HUES6 (cell line): ENCODE measurements at regions not wholly inside any gene's neighbourhood (a gene's known extent, or its start where the extent isn't known, plus 50 kb on each side); places are given as distances from the start of the nearest gene placed in this dataset.

Source experiments
- H3K27ac ChIP-seq: 2 replicates; pipeline ENCODE4 v1.7.0; 2013; ENCODE audit warnings: low read depth, mild to moderate bottlenecking, low read length, inconsistent platforms
- H3K27me3 ChIP-seq: 2 replicates; pipeline ENCODE4 v1.6.1; 2013; ENCODE audit warnings: low read length; ENCODE audit not compliant: control insufficient read depth, insufficient read depth
- H3K36me3 ChIP-seq: 2 replicates; pipeline ENCODE4 v1.6.1; 2013; ENCODE audit warnings: low read length; ENCODE audit not compliant: control insufficient read depth, insufficient read depth
- H3K4me1 ChIP-seq: 2 replicates; pipeline ENCODE4 v1.6.1; 2013; ENCODE audit warnings: low read length; ENCODE audit not compliant: control insufficient read depth, insufficient read depth
- H3K4me3 ChIP-seq: 2 replicates; pipeline ENCODE4 v1.5.1; 2013; ENCODE audit warnings: low read depth, low read length
- H3K9ac ChIP-seq: one replicate; pipeline ENCODE4 v1.6.1; 2013; ENCODE audit warnings: mild to moderate bottlenecking, low read length
- H3K9me3 ChIP-seq: 2 replicates; pipeline ENCODE4 v1.6.1; 2013; ENCODE audit warnings: low read depth, low read length; ENCODE audit not compliant: control insufficient read depth, insufficient read depth

DNA sequence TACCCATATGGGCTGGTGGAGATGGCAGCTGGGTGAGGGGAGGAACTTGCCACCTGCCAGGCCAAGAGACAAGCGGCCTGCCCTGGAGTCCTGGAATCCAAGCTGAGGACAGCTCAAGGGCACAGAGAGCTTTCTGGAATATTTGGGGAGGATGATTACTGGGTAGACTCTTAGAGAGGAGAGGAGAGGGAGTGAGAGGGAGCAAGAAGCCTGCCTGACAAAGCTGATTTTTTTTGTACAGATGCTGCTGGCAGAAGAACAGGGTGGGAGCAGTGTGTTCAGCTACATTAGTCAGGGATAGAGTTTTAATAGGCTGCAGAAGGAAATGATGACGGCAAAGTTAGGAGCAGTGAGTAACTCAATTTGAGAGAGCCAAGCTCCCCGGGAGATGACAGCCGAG lies 299.3 kb downstream of the NXPE2 start:
- H3K27ac ChIP-seq, result no peak overlapping the region
- H3K36me3 ChIP-seq, result no peaks in the 10 kb centered on the region
- no peaks in the 10 kb centered on the region for H3K27me3 ChIP-seq
- no peaks in the 10 kb centered on the region for H3K9me3 ChIP-seq
- H3K4me3 ChIP-seq, result no peak overlapping the region
- no peak overlapping the region for H3K9ac ChIP-seq
- peaks cover 1% of the 10 kb centered on the region; the same call in 1 of the 2 replicates for H3K4me1 ChIP-seq

DNA sequence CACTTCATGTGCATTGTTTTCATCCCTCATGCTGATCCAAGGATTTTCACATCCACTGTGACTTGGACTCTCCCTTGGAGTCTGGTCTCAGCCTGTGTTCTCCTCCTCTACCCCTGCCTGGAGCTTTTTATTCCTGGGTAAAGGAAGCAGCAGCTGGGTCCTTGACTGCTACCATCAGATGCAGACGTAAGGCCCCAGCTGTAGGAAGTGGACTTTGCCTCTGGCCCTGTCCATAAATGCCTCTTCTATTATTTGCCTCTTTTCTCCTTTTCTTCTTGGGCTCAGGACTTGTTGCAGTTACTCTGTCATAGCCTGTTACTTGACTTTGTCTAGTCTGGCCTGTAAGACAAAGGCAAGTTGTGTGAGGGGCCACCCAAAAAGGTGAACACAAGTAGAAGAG lies 303.8 kb downstream of the NXPE2 start:
- Histone ChIP-seq H3K4me1 (no peaks in the 10 kb centered on the region), H3K27me3 (no peaks in the 10 kb centered on the region), H3K9ac (no peak overlapping the region), H3K4me3 (no peak overlapping the region), H3K27ac (no peak overlapping the region), H3K9me3 (no peaks in the 10 kb centered on the region), H3K36me3 (no peaks in the 10 kb centered on the region)

DNA sequence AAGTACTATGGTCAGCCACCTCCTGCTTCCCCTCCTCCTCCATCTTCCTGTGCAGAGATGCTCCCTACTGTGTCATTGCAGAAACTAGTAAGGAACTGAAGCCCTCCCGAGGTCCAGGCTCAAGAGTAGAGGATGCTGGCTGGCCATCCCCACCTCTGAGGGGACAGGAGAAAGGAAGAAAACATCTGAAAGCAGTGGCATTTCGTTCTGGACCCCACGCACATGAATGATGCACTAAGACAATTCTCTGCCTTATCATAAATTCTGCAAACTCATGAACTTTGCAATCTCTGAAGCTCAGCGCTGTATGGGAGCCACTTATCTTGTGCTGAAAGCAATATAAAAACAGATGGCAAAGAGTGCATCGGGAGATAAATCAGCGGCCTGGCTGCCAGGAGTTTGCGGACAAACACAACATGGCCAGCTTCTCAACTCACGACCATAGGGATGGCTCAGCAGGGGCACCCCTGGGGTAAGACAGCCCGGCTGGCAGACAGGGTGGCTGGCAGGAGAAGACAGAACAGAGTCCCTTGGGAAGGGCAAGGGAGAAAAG lies 306.4 kb downstream of the NXPE2 start:
- no peaks in the 10 kb centered on the region for H3K4me1 ChIP-seq
- no peak overlapping the region for H3K9ac ChIP-seq
- no peak overlapping the region for H3K27ac ChIP-seq
- no peaks in the 10 kb centered on the region for H3K36me3 ChIP-seq
- H3K27me3 ChIP-seq, result no peaks in the 10 kb centered on the region
- no peaks in the 10 kb centered on the region for H3K9me3 ChIP-seq
- no peak overlapping the region for H3K4me3 ChIP-seq

DNA sequence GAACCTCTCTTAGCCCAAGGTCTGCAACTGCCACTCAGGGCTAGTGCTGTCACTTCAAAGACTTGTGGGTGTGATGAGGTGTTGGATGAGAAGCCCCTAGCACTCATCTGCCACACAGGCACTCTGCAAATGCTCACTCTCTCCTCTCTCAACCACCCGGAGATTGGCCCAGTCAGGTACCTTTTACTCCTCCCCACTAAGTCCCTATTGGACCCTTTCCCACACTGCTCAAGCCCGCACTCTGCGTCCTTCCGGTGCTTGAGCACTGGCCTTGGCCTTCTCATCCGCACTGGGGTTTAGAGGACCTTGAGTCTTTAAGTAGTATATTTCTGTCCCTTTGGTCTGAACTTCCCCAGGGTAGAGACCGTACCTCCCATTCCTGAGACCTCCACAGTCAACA lies 308.0 kb downstream of the NXPE2 start:
- Histone ChIP-seq H3K9me3 (no peaks in the 10 kb centered on the region), H3K36me3 (no peaks in the 10 kb centered on the region), H3K4me3 (no peak overlapping the region), H3K4me1 (peaks cover 7% of the 10 kb centered on the region; the same call in 1 of the 2 replicates), H3K9ac (no peak overlapping the region), H3K27ac (no peak overlapping the region), H3K27me3 (no peaks in the 10 kb centered on the region)

DNA sequence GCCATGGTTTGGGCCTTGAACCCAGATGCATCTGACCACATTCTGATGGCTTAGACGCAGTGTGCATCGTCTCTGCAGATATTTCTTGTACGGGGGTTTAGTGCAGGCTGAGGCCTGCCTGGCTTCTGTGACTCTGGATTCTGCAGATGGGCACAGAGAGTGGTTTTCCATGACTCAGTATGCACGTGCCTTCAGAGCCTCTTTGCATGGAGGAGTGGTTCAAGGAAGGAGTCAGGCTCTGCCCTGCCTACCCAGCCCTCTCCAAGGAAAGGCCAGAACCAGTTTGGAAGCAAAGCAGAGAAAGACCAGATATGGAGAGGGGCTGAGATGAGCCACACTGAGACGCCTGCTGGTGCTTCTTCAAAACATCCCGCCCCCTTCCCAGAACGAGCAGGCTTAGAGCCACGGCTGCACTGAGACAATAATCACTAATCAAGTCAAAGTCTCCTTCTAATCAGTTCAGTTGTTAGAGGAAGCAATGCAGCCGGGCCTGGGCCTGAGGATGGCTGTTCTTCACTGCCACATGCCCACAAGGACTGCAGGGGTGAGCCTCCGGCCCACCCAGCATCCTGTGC lies 308.9 kb downstream of the NXPE2 start:
- Histone ChIP-seq H3K9me3 (no peaks in the 10 kb centered on the region), H3K4me3 (no peak overlapping the region), H3K36me3 (no peaks in the 10 kb centered on the region), H3K9ac (no peak overlapping the region), H3K4me1 (peaks cover 7% of the 10 kb centered on the region; the same call in 1 of the 2 replicates), H3K27ac (no peak overlapping the region), H3K27me3 (no peaks in the 10 kb centered on the region)

DNA sequence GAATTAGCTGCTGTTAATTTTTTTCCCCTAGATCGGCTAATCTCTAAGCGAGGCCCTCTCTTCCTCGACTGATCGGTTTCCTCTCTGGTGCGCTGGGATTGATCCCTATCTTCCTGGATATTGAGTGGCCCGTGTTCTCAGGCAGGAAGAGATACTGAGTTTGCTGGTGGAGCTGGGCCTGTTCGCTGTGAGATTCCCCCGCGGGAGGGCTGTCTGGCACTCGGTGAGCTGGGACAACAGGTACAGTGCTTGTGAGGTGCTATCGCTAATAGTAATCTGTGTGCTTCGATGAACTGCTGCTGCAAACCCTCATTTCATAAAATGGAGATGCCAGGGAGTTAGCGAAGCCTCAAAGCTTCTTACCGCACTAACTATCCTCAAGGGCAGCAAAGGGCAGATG lies 310.3 kb downstream of the NXPE2 start:
- Histone ChIP-seq H3K27ac (no peak overlapping the region), H3K36me3 (no peaks in the 10 kb centered on the region), H3K9me3 (no peaks in the 10 kb centered on the region), H3K4me3 (no peak overlapping the region), H3K27me3 (0 out of 2 replicates have a peak, but pooled peaks cover 4% of the 10 kb centered on the region), H3K4me1 (peaks cover 7% of the 10 kb centered on the region; the same call in 1 of the 2 replicates), H3K9ac (no peak overlapping the region)

DNA sequence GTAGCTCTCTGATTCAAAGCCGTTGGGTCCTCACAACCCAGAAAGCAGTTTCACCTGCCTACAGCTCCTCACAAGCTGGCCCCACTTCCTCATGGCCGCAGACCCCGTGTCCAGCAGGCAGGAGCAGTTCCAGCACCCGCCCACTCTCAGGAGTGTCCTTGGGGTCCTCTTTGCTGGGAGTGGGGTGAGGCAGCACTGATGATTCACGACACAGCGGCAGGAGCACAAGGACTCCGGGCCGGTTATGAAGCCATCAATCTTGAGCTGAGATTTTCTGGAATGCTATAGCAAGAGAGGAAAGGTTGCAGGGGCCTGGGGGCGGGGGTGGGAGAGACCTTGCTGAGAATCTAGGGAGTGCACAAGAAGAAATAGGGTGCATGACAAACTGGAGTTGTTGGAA lies 311.2 kb downstream of the NXPE2 start:
- Histone ChIP-seq H3K36me3 (no peaks in the 10 kb centered on the region), H3K9me3 (no peaks in the 10 kb centered on the region), H3K9ac (no peak overlapping the region), H3K4me3 (no peak overlapping the region), H3K4me1 (peaks cover 7% of the 10 kb centered on the region; the same call in 1 of the 2 replicates), H3K27ac (no peak overlapping the region), H3K27me3 (0 out of 2 replicates have a peak, but pooled peaks cover 7% of the 10 kb centered on the region)

DNA sequence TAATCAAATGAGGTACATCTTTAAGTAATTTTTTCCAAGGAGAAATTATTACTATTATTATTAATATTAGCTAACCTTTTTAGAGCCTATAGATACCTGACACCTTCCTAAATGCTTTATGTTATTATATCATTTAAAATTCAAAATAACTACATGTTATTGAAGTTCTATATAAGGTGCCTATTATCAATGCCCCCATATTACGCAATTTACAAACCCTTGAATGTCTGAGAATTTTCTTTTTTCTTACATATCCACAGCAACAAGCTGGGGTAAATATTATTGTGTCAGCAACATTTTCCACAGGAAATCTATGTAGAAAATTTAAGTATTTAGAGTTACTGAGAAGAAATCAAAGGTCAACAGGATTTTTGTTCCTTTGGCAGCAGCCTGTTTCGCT lies 327.3 kb downstream of the NXPE2 start:
- H3K4me1 ChIP-seq, result no peaks in the 10 kb centered on the region
- H3K9ac ChIP-seq, result no peak overlapping the region
- H3K27me3 ChIP-seq, result no peaks in the 10 kb centered on the region
- H3K27ac ChIP-seq, result no peak overlapping the region
- no peak overlapping the region for H3K4me3 ChIP-seq
- no peaks in the 10 kb centered on the region for H3K9me3 ChIP-seq
- no peaks in the 10 kb centered on the region for H3K36me3 ChIP-seq

DNA sequence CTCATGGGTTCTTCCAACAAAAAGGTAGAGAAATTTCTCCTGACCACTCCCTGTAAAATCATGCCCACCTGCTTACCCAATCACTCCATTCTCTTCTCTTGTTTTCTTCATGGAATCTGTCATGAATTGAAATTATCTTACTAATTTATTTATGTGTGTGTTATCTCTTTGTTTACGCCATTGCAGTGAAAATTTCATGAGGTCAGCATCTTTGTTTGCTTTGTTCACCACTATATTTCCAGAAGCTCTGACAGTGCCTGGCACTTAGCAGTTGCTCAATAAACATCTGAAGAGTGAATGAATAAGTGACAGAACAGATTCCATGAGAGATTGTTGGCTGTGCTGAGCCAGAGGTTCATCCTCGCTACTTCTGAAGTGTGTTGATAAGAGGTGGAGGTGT lies 329.5 kb downstream of the NXPE2 start:
- Histone ChIP-seq H3K9ac (no peak overlapping the region), H3K36me3 (no peaks in the 10 kb centered on the region), H3K9me3 (no peaks in the 10 kb centered on the region), H3K4me1 (no peaks in the 10 kb centered on the region), H3K27me3 (no peaks in the 10 kb centered on the region), H3K27ac (no peak overlapping the region), H3K4me3 (no peak overlapping the region)

DNA sequence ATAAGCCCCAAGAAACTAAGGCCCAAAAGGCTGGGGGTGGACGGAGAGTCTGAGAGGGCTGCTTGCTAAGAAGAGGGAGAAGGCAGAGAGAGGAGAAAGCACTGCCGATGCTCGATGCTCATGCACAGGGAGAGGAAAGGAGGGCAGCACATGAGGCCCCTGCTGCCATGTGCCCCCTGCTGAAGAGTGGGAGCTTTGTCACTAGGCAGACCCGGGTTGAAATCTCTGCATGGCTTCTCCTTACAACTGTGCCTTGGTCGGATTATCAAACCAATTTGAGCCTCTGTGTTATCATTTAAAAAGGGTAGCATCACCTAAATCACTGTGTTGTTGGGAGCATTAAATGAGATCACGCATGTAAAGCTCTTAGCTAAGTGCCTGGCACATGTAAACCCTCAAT lies 330.5 kb downstream of the NXPE2 start:
- no peak overlapping the region for H3K4me3 ChIP-seq
- no peaks in the 10 kb centered on the region for H3K36me3 ChIP-seq
- H3K27me3 ChIP-seq, result no peaks in the 10 kb centered on the region
- H3K4me1 ChIP-seq, result no peaks in the 10 kb centered on the region
- H3K9me3 ChIP-seq, result peaks cover 5% of the 10 kb centered on the region
- no peak overlapping the region for H3K27ac ChIP-seq
- no peak overlapping the region for H3K9ac ChIP-seq

DNA sequence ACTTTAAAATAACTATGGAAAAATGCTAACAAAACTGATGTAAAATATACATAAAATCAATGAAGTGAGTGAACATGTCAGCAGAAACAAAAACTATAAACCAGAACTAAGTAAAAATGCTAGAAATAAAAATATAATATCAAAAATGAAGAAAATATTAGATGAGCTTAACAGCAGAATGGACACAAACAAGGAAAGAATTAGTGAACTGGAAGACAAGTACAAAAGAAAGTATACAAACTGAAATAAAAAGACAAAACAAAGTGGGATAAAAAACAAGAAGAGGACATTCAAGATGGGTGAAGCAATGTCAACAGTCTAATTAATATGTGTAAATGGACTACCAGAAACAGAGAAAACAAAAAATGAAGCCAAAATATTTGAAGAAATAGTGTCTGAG lies 339.2 kb downstream of the NXPE2 start:
- Histone ChIP-seq H3K9ac (no peak overlapping the region), H3K36me3 (no peaks in the 10 kb centered on the region), H3K9me3 (peaks cover 31% of the 10 kb centered on the region), H3K4me1 (no peaks in the 10 kb centered on the region), H3K27ac (no peak overlapping the region), H3K27me3 (no peaks in the 10 kb centered on the region), H3K4me3 (no peak overlapping the region)
